GM13977 (cell line): ENCODE measurements at regions not wholly inside any gene's neighbourhood (a gene's known extent, or its start where the extent isn't known, plus 50 kb on each side); places are given as distances from the start of the nearest gene placed in this dataset.

Experiments used
- DNase-seq: peaks from one replicate; pipeline ENCODE4 v3.0.0; 2012; ENCODE audit warnings: low spot score
- CTCF ChIP-seq: IDR thresholded peaks from 2 replicates; pipeline ENCODE4 v1.5.1; 2012; ENCODE audit warnings: mild to moderate bottlenecking, control low read depth; ENCODE audit not compliant: insufficient read depth; ENCODE audit errors: extremely low read depth, missing control alignments
- in situ Hi-C: fragments of 300-500 bp; cut with MboI; formaldehyde crosslinking; loops from one replicate; pipeline ENCODE4 v1.12.0; 2022; ENCODE audit warnings: low sequenced_read_pairs, low pct_unique_long_range_greater_than_20kb, mixed read lengths, inconsistent platforms; ENCODE audit not compliant: unreplicated experiment

DNA sequence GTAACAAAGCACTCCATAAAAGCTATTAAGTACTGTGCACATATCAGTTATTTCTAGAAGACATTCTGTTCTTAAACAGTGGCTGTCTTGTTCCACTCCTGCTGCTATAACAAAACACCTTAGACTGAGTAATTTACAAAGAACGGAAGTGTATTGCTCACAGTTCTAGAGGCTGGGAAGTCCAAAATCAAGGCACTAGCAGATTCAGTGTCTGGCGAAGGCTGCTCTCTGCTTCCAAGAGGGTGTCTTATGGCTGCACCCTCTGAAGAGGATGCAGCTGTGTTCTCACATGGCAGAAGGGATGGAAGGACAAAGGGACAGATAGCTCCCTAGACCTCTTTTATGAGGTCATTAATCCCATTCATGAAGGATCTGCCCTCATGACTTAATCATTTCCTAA is 424.2 kb upstream of the ZMIZ1 start:
- DNase-seq, result no peak
- in situ Hi-C loops, result no loop called here
- no peak for TF ChIP-seq CTCF

- no peak for TF ChIP-seq CTCF
- in situ Hi-C loops, result no loop called here
- DNase-seq, result no peak
Measured at GRCh38 chr10:78645169-78645686, 423.5 kb upstream of the ZMIZ1 start.

- TF ChIP-seq CTCF, result no peak
- no peak for DNase-seq
- in situ Hi-C loops, result no loop called here
Measured at GRCh38 chr10:78645975-78646374, 422.8 kb upstream of the ZMIZ1 start.

- in situ Hi-C loops, result no loop called here
- no peak for DNase-seq
- TF ChIP-seq CTCF, result no peak
Measured at GRCh38 chr10:78648256-78648860, 420.4 kb upstream of the ZMIZ1 start.

GRCh38 chr10:78649429-78649828 is 419.3 kb upstream of the ZMIZ1 start:
- no peak for DNase-seq
- no peak for TF ChIP-seq CTCF
- in situ Hi-C loops, result no loop called here

- in situ Hi-C loops, result no loop called here
- no peak for TF ChIP-seq CTCF
- no peak for DNase-seq
Measured at GRCh38 chr10:78650122-78650521, 418.6 kb upstream of the ZMIZ1 start.
